Mononuclear cell (primary cell): ENCODE measurements at regions not wholly inside any gene's neighbourhood (a gene's known extent, or its start where the extent isn't known, plus 50 kb on each side); places are given as distances from the start of the nearest gene placed in this dataset.
"Not testable (repeated sequence)": the region's sequence is repeated elsewhere in the genome, so short reads cannot be mapped to it uniquely, and the experiment has no call there.

Experiments
- H3K27me3 ChIP-seq: 2 replicates; pipeline ENCODE4 v1.6.0; 2011; ENCODE audit warnings: low read length, control low read depth; ENCODE audit not compliant: insufficient read depth
- H3K4me1 ChIP-seq: 2 replicates; pipeline ENCODE4 v1.5.1; 2011; ENCODE audit warnings: mild to moderate bottlenecking, low read length, control low read depth; ENCODE audit not compliant: insufficient read depth
- H3K4me3 ChIP-seq: 2 replicates; pipeline ENCODE4 v1.5.1; 2011; ENCODE audit warnings: mild to moderate bottlenecking, low read length, moderate library complexity
- H3K9me3 ChIP-seq: 2 replicates; pipeline ENCODE4 v1.5.1; 2011; ENCODE audit warnings: low read depth, mild to moderate bottlenecking, control low read depth, low read length

DNA sequence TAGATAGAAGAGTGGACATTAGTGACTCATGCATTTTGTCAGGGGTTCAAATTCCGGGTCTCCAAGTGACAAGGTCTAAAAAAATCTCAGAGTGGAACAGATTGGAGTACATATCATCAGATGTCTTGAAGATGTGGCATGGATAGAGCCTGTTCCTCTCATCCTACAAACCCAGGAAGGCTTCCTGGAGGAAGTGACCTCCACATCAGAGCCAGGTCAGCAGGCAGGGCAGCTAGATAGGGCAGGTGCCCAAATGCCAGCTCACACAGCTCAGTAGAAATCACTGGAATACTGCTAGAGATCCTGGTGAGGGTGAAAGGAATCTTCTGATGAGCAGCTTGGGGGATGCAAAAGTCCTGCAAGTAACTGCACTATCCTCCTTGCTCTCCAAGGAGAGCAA, 196.6 kb upstream of the SDK2 start:
- no peak overlapping the region for H3K4me3 ChIP-seq
- H3K4me1 ChIP-seq: no peaks in the 10 kb centered on the region
- H3K9me3 ChIP-seq: no peaks in the 10 kb centered on the region
- H3K27me3 ChIP-seq: no peaks in the 10 kb centered on the region

- Histone ChIP-seq H3K4me3 (no peak overlapping the region), H3K9me3 (no peaks in the 10 kb centered on the region), H3K27me3 (no peaks in the 10 kb centered on the region), H3K4me1 (no peaks in the 10 kb centered on the region)
Measured at GRCh38 chr17:73841431-73842060, 197.3 kb upstream of the SDK2 start.

DNA sequence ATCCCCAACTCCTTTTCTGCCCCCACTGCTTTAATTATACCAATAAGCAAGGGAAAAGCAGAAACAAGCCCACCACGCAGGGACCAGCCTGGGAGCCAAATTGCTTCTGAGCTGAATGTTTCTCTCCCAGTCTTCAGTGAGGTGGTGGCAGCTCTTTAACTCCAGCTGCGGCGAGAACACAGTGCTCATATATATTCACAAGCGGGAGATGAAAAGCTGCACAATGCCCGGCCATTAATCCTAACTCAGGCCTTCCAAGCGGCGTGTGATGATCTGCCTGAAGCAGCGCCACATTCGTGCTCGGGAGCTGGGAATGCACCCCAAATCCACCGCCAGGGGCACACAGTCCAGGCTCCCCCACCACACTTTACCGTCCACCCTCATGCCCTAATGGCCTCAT, 203.7 kb upstream of the SDK2 start:
- no peaks in the 10 kb centered on the region for H3K27me3 ChIP-seq
- no peak overlapping the region for H3K4me3 ChIP-seq
- no peaks in the 10 kb centered on the region for H3K9me3 ChIP-seq
- peaks cover 7% of the 10 kb centered on the region for H3K4me1 ChIP-seq

GRCh38 chr17:73850426-73850825, 206.2 kb upstream of the SDK2 start:
- Histone ChIP-seq H3K9me3 (no peaks in the 10 kb centered on the region), H3K4me3 (no peak overlapping the region), H3K27me3 (no peaks in the 10 kb centered on the region), H3K4me1 (peaks cover 7% of the 10 kb centered on the region)

DNA sequence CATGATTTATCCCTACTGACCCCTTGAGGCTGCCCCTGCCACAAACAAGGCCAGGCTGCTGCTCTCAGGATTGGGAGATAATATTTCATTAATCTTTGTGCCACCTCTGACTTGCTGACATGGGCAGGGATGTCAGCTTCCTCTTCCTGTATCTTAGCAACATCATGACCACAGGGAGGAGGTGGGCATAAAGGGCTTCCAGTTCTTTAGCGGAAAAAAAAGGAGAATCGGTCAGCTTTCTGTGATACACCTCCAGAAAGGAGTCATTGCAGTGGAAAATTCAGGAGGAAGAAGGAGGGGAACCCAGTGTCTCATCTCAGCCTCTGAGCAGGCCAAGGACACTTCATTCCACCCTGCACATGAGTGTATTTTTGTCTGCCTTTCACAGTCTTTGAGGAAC, 206.8 kb upstream of the SDK2 start:
- no peak overlapping the region for H3K4me3 ChIP-seq
- no peaks in the 10 kb centered on the region for H3K9me3 ChIP-seq
- no peaks in the 10 kb centered on the region for H3K27me3 ChIP-seq
- peaks cover 7% of the 10 kb centered on the region for H3K4me1 ChIP-seq

DNA sequence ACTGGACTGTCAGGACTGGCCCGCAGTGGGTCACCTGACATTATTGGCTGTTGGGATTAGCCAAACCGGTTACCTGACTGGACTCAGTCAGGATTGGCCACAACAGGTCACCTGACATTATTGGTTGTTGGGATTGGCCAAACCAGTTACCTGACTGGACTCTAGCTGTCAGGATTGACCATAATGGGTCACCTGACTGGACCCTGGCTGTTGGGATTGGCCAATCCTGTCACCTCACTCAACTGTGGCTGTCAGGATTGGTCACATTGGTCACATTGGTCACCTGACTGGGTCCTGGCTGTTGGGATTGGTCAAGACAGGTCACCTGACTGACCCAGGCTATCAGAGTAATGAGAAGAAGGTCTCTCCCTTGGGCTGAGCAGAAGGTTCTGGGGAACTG, 207.7 kb upstream of the SDK2 start:
- no peaks in the 10 kb centered on the region for H3K9me3 ChIP-seq
- peaks cover 7% of the 10 kb centered on the region for H3K4me1 ChIP-seq
- H3K4me3 ChIP-seq: no peak overlapping the region
- no peaks in the 10 kb centered on the region for H3K27me3 ChIP-seq

GRCh38 chr17:73855720-73856333, 211.6 kb upstream of the SDK2 start:
- H3K9me3 ChIP-seq: no peaks in the 10 kb centered on the region
- no peak overlapping the region for H3K4me3 ChIP-seq
- H3K27me3 ChIP-seq: no peaks in the 10 kb centered on the region
- H3K4me1 ChIP-seq: peaks cover 6% of the 10 kb centered on the region

DNA sequence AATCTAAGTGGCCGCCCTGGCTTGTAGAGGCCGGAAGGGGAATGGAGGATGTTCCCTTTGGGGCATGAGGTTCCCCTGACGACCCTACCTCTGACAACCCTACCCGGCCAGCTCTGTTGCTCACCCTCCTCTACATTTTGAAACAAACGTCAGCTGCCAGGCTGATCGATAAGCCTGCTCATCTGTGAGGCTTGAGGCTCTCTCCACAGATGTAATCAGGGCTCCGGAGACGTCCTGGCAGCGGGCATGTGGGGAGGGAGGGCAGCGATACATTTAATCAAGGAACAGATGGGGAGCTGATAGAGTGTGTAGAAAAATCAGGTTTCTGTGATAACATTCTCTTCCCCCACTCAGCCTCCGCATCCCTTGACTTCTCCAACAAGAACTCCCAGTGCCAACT, 212.3 kb upstream of the SDK2 start:
- no peak overlapping the region for H3K4me3 ChIP-seq
- H3K27me3 ChIP-seq: no peaks in the 10 kb centered on the region
- H3K9me3 ChIP-seq: no peaks in the 10 kb centered on the region
- no peaks in the 10 kb centered on the region for H3K4me1 ChIP-seq

- not testable (repeated sequence) for H3K27me3 ChIP-seq
Measured at GRCh38 chr17:73859439-73860008, 215.3 kb upstream of the SDK2 start.

GRCh38 chr17:73861543-73861942, 217.3 kb upstream of the SDK2 start:
- Histone ChIP-seq H3K4me1 (no peaks in the 10 kb centered on the region), H3K27me3 (no peaks in the 10 kb centered on the region), H3K9me3 (no peaks in the 10 kb centered on the region)

More at GRCh38 chr17:73859439-73860008, 215.3 kb upstream of the SDK2 start:
- not testable (repeated sequence) for H3K4me3 ChIP-seq, H3K4me1 ChIP-seq, H3K9me3 ChIP-seq

GRCh38 chr17:73863761-73864535, 219.7 kb upstream of the SDK2 start:
- H3K27me3 ChIP-seq: no peaks in the 10 kb centered on the region
- H3K4me1 ChIP-seq: no peaks in the 10 kb centered on the region
- H3K9me3 ChIP-seq: no peaks in the 10 kb centered on the region
- H3K4me3 ChIP-seq: no peak overlapping the region

More at GRCh38 chr17:73861543-73861942, 217.3 kb upstream of the SDK2 start:
- no peak overlapping the region for H3K4me3 ChIP-seq

DNA sequence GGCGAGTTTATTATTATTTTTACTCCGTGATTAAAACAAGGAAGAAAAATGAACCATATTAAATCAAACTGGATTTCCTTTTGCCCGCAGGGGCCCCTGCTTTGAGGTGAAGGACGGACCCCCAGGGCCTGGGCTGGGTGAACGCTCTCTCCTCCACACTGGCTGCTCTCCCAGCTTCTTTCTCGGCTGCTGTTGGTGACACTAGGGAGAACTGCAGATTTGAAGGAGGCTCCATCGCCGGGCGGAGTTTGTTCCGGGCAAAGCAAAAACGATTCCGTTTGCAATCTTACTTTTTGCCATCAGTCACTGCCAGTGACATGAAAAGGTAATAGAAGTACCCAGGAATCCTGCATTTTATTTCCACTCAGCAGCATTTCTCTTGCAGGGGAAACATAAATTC, 221.6 kb upstream of the SDK2 start:
- Histone ChIP-seq H3K9me3 (no peaks in the 10 kb centered on the region), H3K27me3 (no peaks in the 10 kb centered on the region), H3K4me3 (no peak overlapping the region), H3K4me1 (no peaks in the 10 kb centered on the region)

DNA sequence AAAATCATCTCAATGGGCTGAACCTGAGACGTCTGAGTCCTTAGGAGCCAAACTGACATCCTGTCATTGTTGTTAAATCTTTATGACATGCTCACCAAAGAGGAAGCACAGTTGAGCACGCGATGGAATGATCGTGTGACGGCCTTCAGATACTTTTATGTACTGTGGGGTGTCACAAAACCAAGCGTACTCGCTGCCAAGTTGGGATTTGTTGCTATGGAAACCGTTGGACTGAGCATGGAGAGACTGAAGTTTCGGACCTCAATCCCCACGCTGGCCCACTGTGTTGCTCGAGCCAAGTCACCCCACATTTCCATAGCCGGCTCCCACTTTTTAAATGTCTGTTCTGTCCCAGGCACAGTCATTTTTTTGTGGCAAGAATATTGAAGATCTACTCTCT, 222.8 kb upstream of the SDK2 start:
- Histone ChIP-seq H3K4me1 (no peaks in the 10 kb centered on the region), H3K9me3 (no peaks in the 10 kb centered on the region), H3K4me3 (no peak overlapping the region), H3K27me3 (no peaks in the 10 kb centered on the region)

DNA sequence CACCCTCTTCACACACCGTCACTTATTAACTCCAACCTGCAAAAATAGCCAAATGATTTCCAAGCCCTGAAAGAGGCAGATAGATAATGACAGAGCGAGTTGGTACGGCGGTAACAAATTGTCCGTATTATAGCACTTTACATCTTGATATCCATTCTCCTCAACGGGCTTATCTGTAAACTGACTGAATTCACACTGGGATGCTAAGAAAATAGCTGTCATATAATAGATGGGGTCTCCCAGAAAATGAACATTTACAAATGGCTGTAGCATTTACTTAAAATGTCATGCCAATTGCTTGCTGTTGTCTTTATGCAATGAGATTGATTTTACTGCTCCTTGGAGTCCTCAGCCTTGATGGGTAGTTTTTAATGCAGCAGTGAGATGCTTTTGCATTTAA, 225.8 kb upstream of the SDK2 start:
- H3K9me3 ChIP-seq: no peaks in the 10 kb centered on the region
- no peaks in the 10 kb centered on the region for H3K4me1 ChIP-seq
- H3K4me3 ChIP-seq: no peak overlapping the region
- H3K27me3 ChIP-seq: no peaks in the 10 kb centered on the region

DNA sequence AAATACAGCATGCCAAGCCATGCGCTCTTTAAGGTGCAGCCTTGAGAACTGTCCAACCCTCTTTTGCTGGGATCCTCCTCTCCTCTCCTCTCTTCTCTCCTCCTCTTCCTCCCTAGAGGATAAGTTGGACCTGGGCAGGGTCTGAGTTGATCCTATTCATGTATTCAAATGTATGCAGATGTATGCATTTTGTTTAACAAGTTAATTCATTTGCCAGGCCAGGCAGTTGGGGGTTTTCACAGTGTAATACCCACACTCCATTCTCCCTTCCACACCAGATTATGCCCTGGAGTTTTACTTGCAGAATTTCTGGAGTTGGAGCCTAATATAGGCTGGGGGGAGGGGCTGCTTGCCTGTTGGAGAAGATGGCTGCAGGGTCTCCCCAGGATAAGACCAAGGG, 226.2 kb upstream of the SDK2 start:
- Histone ChIP-seq H3K4me1 (no peaks in the 10 kb centered on the region), H3K4me3 (no peak overlapping the region), H3K27me3 (no peaks in the 10 kb centered on the region), H3K9me3 (no peaks in the 10 kb centered on the region)
